ENCODE measurements at regions not wholly inside any gene's neighbourhood (a gene's known extent, or its start where the extent isn't known, plus 50 kb on each side); places are given as distances from the start of the nearest gene placed in this dataset.
"Not testable (repeated sequence)": the region's sequence is repeated elsewhere in the genome, so short reads cannot be mapped to it uniquely, and the experiment has no call there.

GRCh38 chr3:18195836-18196235 lies 229.3 kb downstream of the SATB1 start:
- FAIRE-seq (no peak), DNase-seq (ENCODE audit: low spot score in 2 of 2) (no peak)

GRCh38 chr3:18194431-18194830 lies 230.7 kb downstream of the SATB1 start:
- FAIRE-seq (no peak), DNase-seq (ENCODE audit: low spot score in 2 of 2) (no peak)

GRCh38 chr3:18190646-18191045 lies 234.5 kb downstream of the SATB1 start:
- no peak for FAIRE-seq
- DNase-seq (ENCODE audit: low spot score in 2 of 2): no peak

- FAIRE-seq (no peak), DNase-seq (ENCODE audit: low spot score in 2 of 2) (no peak)
Measured at GRCh38 chr3:18189282-18190050, 235.7 kb downstream of the SATB1 start.

- DNase-seq (ENCODE audit: low spot score in 2 of 2) (no peak), FAIRE-seq (no peak)
Measured at GRCh38 chr3:18188491-18188890, 236.6 kb downstream of the SATB1 start.

- FAIRE-seq: no peak
Measured at GRCh38 chr3:18185624-18186023, 239.5 kb downstream of the SATB1 start.

GRCh38 chr3:18182923-18183322 lies 242.2 kb downstream of the SATB1 start:
- FAIRE-seq; DNase-seq (ENCODE audit: low spot score in 2 of 2): not testable (repeated sequence)

More at GRCh38 chr3:18185624-18186023, 239.5 kb downstream of the SATB1 start:
- no peak for DNase-seq (ENCODE audit: low spot score in 2 of 2)

GRCh38 chr3:18179521-18179920 lies 245.6 kb downstream of the SATB1 start:
- FAIRE-seq: no peak
- no peak for DNase-seq (ENCODE audit: low spot score in 2 of 2)

DNA sequence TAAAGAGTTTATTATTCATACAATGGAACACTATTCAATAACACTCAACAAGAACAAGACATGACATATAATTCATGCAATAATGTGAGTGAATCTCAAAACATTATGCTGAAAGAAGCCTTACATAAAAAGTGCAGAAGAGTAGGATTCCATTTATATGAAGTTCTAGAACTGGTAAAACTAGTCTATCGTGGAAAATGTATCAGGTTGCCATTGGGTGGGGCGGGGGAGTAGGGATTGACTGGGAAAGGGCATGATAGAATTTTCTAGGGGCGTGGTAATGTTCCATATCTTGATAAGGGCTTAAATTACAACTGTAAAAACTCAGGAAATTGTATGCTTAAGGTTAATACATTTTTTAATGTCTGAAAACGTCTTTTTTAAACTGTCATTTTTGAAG lies 247.9 kb downstream of the SATB1 start:
- FAIRE-seq (no peak), DNase-seq (ENCODE audit: low spot score in 2 of 2) (no peak)

GRCh38 chr3:18173891-18174290 lies 251.2 kb downstream of the SATB1 start:
- DNase-seq (ENCODE audit: low spot score in 2 of 2); FAIRE-seq: not testable (repeated sequence)

GRCh38 chr3:18159681-18160080 lies 265.5 kb downstream of the SATB1 start:
- no peak for DNase-seq (ENCODE audit: low spot score in 2 of 2)
- FAIRE-seq: no peak

DNA sequence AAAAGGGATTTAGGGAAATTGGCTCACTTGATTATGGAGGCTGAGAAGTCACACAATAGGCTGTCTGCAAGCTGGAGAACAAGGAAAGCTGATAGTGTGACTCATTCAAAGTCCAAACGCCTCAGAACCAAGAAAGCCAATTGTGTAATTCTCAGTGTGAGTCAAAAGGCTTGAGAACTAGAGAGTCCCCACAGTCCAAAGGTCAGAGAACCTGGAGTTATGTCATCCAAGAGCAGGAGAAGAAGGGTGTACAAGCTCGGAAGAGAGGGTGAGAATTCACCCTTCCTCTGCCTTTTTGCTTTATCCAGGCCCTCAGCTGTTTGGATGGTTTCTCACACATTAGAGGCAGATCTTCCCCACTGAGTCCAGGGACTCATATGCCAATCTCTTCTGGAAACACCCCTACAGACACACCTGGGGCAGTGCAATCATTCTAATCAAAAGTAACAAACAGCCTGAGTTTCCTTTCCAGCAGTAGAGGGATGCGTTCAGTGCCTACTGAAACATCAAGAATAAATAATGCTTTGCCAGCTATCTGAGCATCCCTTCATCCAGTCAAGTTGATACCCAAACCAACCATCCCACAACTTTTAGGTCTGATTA lies 271.5 kb downstream of the SATB1 start:
- peak in 1 of 2 donors; percentile 4 for DNase-seq (ENCODE audit: low spot score in 2 of 2)
- no peak for FAIRE-seq

DNA sequence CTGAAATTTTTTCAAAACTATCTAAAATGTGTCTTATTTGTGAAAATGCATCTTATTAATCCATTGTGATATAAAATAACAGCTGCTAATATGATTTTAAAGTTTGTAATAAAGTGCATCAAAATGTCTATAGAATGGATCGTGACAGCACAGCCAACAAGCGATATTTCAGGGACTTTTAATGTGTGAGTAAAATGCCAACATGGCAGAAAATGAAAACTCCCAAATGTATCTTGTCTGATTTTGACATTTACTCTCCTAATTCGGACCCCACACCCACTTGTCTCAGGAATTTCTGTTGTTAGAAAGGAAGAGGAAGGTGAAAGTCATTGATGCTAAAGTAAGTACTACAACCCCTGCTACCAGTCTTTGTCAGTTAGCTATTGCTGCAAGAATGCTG lies 273.9 kb downstream of the SATB1 start:
- DNase-seq (ENCODE audit: low spot score in 2 of 2) (no peak), FAIRE-seq (no peak)

DNA sequence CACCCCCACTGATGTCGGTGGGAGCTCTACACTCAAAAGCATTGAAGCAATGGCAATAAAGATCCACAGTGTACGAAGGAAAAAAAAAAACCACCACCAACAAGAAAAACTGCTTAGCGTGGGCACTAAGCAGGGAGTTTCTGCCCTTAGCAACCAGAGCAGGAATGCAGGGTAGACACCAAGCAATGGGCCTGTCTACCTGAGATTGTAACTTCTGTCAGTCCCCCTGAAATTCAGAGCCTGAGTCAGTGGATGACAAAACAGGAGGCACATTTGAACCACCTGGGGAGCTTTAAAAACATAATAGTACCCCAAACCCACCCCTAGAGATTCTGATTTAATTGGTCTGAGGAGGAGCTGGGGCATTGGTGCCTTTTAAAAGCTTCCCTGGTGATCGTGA lies 275.2 kb downstream of the SATB1 start:
- no peak for DNase-seq (ENCODE audit: low spot score in 2 of 2)
- no peak for FAIRE-seq

- DNase-seq (ENCODE audit: low spot score in 2 of 2): no peak
- FAIRE-seq: no peak
Measured at GRCh38 chr3:18149386-18149785, 275.8 kb downstream of the SATB1 start.

DNA sequence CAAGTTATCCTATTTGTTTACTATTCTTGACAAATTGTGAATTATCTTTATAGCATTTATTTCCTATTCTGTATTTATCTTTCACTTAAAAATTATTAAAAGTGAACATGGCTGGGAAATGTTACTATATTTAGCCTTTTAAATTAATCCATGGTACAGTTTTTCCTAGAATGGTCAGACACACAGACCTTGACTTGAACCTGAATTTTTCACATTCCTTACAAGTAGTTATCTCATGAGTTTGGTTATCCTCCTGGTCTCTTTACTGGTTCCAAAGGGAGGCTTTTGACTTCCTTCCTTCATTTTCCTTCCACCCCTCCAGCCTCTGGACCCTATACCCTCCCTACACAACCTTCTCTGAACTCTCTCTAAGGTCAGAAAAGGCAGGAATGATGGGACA lies 280.6 kb downstream of the SATB1 start:
- no peak for FAIRE-seq
- DNase-seq (ENCODE audit: low spot score in 2 of 2): no peak

DNA sequence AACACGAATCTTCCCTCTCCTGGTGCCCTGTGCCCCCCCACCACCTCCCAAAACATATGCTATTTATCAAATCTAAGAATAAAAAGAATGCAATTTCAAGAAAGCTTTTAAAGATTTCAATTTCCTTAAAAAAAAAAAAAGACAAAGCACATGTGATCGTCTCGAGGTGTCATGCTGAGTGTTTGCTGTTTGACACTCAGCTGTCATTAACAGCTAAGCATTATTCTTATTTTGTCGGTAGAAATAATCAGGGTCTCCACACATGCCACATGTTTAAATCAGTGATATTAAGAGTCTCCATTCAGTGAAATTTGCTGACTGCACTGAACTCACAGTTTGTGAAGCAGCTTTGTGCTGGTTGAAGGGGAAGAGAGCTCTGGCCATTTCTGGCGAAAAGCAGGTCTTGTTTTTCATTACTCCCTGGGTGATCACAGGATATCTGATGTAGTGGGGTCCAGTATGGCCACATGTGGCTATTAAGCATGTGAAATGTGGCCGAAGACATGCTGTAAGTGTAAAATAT lies 281.8 kb downstream of the SATB1 start:
- DNase-seq (ENCODE audit: low spot score in 2 of 2) (no peak), FAIRE-seq (no peak)

GRCh38 chr3:18137958-18138357 lies 287.2 kb downstream of the SATB1 start:
- no peak for DNase-seq (ENCODE audit: low spot score in 2 of 2)
- no peak for FAIRE-seq

- FAIRE-seq (no peak), DNase-seq (ENCODE audit: low spot score in 2 of 2) (no peak)
Measured at GRCh38 chr3:18135060-18135814, 289.9 kb downstream of the SATB1 start.

- no peak for DNase-seq (ENCODE audit: low spot score in 2 of 2)
- FAIRE-seq: no peak
Measured at GRCh38 chr3:18134386-18135059, 290.6 kb downstream of the SATB1 start.

DNA sequence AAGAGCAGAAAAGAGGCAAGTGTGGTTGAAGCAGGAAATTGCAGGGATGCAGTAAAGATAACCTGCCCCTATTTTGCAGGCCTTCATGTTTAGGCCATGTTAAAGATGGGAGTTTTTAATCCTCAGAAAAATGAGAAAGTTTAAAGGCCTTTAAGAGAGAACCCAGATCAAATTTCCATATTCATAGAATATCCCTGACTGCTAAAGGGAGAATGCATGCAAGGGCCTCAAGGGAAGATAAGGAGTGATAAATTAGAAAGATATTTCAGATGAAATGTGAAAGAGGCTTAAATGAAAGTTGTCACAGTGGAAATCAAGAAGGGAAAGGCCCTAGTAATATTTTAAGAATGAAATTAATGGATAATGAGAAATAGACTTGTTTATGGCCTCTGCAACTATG lies 292.1 kb downstream of the SATB1 start:
- no peak for FAIRE-seq
- no peak for DNase-seq (ENCODE audit: low spot score in 2 of 2)

Measured in frontal cortex (tissue), 3 donors.